HG03103 (cell line): ENCODE measurements at regions not wholly inside any gene's neighbourhood (a gene's known extent, or its start where the extent isn't known, plus 50 kb on each side); places are given as distances from the start of the nearest gene placed in this dataset.

ENCODE experiments used
- ATAC-seq: cut with Tn5 transposase; IDR thresholded peaks from one replicate; pipeline ENCODE4 v1.9.1; 2021; ENCODE audit warnings: low read depth; ENCODE audit not compliant: unreplicated experiment

DNA sequence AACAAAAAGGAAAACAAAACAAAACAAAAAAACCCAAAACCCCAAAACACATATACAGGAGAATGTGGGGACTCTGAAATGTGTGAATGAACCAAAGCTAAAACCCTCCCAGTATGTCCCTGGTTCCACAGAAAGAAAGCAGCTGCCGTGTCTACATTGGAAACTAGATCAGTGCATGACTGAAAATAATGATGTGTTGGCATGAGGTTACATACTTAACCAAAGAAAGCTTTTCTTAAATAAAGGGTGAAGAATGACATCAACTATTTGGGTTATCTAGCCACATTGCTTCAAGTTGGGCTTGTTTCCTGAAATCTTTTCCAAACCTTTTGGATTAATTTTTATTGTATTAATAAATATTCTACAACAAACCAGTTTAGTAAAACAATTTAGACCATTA lies 91.9 kb upstream of the FN1 start:
- no peak for ATAC-seq

DNA sequence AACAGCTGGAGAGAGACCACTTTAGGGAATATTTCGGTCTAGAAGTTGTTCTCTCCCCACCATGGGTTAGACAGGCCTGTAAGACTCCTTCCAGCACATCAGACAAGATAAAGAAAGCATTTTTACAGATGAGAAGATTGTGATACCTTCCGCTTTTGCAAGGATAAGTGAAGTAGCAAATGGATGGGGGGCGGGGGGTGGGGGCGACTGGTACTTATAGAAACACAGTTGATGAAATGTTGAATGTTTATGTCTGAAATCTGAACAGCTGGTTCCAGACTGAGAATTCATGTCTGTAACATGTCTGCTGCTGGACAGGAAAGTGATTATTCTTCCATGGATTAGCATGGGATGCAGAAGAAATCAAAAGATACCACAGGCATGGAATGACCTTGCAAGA lies 90.5 kb upstream of the FN1 start:
- ATAC-seq = no peak

DNA sequence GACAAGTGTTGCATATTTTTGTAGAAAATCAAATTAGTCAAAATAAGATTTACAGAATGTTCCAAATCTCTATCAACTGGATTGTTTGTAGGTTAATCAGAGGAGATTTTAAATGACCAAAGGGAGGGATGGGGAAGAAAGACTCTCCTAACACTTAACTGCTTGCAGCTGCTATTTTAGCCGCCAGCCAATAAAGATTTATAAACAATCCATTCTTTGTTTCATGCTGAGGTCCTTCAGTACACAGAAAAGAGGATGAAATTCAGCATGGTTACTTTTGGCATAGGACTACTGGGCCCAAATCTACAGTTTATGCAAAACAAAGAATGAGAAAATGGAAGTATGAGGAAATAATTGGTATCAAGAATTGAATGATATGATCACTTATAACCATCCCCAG lies 86.4 kb upstream of the FN1 start:
- no peak for ATAC-seq

DNA sequence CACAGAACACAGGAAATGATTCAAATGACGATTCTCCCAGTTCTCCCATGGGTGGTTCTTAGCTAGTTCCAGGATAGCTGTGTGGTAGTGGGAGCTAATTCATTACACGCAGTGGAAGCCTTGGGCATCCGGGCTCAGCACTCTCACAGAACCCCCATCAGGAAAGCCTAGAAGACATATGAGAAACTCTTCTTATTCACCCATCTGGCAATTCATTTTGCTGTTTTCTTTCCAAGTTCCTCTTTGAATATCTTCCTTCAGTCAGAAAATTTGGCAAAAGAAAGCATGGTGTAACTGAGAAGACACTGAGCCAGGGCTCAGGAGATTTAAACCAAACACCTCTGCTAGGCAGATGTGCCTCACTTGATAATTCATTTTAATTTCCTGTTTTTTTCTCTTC lies 85.2 kb upstream of the FN1 start:
- no peak for ATAC-seq

DNA sequence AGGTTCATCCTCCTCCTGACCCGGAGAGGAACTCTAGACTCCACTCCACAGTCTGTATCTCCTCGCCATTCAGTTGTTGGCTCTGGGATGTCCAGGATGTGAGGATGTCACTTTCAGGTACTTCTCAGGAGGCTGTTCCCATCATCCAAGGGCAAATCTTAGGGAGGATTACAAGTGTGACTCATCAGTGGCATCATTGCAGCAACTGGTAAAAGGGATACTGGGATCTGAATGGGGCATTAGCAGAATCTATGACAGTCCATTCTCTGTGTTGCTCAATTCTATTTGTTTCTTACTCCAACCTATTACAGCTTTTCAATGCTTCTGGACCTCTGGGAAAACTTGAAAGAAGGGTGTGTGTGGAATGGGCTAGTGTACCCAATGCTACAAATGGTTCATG lies 81.5 kb upstream of the FN1 start:
- no peak for ATAC-seq

DNA sequence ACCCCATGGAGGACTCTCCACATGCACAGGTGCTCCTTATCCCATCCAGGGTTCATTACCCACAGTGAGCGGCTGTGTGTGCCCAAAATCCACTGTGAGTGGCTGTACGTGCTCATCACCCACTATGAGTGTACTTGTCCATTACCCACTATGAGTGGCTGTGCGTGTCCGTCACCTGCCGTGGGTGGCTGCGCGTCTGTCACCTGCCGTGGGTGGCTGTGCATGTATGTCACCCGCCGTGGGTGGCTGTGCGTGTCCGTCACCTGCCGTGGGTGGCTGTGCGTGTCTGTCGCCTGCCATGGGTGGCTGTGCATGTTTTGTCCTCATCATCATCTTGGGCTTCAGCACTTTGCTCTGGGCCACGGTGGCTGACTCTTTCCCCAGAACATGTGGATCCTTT lies 78.6 kb upstream of the FN1 start:
- no peak for ATAC-seq

DNA sequence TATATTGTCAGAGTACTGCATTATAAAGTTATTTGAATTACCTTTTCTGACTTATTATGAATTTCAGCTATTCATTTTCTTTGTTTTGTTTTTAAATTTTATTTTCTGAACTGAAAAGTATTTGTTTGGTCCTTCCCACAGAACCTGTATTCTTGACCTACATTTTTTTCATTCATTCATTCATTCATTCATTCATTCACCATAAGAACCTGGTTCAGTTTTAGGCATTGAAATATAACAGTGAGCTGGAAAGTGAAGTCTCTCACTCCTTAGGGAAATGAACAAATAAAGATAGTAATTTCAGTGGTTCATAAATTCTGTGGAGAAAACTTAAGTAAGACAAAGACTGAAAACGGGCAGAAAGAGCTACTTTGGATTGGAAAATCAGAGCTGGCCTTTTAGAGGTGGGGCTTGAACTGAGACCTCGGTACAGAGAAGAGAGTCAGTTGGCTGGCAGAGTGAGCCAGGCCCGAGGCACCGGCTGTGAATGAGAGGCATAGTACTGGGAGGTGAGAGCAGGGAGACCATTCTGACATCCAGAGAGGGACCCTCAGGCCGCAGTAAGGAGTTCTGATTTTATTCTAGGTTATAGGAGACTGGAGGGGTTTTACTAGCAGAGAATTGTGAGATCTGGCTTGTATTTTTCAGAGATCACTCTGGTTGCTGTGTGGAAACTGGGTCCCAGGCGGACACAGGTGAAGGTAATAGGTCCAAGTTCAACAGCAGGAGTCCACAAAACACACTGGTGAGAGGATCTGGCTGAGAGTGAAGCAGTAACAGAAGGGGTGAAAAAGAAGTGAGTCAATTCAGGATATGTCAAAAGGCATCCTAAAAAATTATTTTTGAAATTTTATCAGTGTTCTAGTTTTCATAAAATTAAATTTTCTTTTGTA lies 75.8 kb upstream of the FN1 start:
- ATAC-seq = no peak

DNA sequence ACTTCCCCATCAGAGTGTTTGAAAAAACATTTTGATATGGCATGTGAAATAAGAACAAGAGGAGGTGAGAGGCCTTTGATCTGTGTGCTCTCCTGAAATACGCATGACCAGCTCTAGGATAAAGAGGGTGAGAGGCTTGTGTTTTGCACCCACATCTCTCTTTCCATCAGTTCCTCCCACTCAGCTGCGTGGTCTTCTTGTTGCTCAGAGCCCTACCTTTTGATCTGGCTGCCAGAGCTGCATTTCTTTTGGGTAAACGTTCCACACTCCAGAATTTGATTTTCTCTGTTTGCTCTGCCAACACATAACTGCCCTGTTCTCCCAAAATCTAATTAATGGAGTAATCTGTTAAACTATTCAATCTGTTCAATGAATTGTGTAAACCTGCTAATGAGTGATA lies 72.0 kb upstream of the FN1 start:
- no peak for ATAC-seq

DNA sequence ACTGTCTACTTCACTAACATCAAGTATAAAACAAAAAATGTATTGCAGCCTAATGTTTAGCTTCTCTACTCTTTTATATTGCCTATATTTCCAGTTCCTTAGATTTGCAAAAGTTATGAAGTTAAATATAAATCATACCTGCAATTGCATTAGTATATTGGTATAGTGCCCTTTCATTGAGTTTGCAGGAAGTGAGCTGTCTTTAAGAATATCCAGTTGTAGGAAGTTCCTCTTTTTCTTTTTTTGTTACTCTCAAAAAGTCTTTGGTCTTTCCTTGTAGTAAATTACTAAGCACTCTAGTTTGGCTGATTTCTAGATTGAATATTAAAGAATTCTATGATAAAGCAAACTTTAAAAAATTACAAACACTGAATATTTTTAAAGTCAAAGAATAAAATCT lies 71.3 kb upstream of the FN1 start:
- ATAC-seq = no peak

DNA sequence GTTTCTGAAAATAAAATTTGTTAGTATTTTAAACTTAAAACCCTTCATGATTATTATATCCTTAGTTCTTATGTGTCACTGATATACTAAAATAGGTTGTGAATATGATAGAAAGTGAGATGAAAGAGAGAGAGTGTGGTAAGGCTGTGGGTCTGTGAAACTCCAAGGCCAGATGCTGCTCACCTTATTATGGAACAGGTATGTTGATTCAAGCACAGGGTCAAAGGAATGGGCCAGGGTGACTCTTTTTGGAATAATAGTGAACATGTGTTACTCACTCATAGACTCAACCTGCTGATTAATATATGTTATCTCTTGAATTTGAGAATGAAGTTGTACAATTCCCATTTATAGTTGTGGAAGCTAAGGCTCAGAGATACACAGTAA lies 70.7 kb upstream of the FN1 start:
- ATAC-seq = no peak

DNA sequence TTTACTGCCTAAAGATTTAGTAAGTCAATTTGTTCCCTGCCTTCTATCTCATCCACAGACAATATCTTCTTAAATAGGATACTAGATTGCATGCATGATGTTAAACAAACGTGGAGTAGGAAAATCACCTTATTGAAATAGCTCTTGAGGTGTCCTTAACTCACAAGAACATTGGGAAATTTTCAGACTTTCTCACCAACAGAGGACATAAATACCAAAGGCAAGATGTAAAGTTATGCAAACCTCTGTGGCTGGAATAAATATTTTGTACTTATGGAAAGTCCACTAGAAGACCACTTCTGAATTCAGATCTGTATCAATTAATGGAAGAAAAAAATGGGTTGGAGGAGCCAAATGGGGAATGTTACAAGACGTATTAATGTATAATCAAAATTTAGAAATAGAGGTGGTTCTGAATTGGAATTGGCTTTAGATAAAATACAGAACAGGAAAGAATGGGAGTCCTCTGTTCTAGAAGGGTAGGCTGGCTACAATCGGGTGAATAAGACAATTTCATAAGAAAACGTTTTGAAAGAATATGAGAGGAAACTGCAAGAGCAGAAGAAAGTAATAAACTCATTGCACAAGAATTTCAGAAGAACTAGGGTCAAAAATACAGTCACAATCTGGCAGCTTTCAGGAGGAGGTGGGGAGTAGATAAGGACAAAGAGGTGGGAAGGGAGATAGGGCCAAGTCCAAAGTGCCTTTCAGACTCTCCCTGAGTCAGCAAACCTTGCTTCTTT lies 69.3 kb upstream of the FN1 start:
- ATAC-seq = no peak

DNA sequence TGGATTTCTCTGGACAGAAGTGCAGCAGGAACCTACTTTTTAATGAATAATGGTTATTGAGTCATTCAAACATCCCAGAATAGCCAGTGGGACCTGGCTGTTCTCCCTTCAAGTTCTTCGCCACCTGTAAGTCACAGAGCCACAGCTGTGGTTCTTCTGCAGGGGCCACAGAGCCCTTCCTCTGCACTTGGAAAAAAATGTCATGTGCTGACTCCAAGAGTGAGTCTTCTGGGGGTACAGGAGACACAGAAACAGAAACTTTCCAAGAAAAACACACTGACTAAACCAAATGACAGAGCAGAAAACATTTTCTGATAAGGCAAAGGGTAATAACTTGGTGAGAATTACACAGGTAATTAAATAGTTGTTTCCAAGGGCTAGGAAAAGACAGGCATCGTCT lies 68.7 kb upstream of the FN1 start:
- no peak for ATAC-seq

DNA sequence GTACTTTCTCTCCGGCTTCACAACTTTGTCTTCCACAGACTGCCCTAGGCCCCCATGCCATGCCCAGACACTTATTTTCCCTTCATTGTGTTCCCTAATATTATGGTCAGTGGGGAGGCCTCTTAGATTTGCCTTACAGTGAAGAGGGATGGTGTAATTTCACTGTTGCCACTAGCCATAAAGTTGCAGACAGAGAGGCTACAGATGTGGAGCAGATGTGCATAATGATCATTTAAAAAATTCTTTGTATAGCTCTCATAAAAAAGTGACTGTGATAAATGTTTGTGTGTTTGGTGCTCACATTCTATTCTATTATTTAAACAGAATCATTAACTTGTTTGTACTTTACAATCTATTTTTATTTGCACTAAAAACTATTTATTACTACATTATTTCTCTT lies 67.5 kb upstream of the FN1 start:
- no peak for ATAC-seq

DNA sequence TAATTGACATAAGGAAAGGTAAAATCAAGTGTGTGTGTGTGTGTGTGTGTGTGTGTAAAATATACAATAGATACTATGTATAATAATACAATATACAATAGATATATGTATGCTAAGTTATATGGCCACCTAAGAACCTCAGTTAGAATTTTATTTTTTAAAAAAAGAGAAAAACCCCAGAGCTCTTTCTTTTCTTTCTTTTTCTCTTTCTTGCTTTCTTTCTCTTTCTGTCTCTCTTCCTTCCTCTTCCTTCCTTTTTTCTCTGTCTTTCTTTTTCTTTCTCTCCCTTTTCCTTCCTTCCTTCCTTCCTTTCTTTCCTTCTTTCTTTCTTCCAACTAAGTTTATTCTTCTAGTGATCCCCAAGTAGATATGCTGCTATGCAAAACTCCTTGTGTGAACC lies 64.6 kb upstream of the FN1 start:
- no peak for ATAC-seq

DNA sequence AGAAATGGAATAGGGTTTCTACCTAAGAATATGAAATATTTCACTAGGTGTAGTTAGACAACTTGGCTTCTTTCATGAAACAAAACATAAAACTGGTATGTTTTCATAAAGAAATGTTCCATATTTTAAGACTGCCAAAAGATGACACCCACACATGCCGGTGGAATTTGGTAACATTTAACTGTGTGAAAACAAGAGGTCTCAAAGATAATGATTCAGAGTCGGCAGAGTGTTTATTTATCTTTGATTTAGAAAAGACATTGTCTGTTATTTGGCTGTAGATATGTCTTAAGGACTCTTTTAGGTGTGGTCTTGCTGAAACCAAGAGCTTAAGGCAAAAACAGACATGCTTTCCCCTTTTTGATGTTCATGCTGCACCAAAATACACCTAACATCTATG lies 63.5 kb upstream of the FN1 start:
- ATAC-seq = no peak

DNA sequence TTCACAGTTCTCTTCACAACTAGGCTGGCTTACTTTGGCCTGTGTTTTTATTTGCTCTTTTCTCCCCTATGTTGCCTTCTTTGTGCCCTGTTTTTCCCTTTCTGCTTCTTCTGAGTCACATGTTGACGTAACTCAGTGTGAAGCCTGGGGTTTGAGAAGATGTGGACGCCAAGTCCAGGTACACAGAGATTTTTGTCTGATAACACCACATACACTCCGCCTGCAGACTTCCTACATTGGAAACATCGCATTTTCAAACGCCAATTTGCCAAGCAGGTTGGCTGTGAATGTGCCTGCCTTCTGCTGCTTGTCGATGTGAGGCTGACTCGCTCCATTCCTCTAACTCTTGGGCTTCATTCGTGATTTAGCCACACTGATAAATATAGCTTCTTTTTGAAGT lies 62.6 kb upstream of the FN1 start:
- ATAC-seq = no peak

DNA sequence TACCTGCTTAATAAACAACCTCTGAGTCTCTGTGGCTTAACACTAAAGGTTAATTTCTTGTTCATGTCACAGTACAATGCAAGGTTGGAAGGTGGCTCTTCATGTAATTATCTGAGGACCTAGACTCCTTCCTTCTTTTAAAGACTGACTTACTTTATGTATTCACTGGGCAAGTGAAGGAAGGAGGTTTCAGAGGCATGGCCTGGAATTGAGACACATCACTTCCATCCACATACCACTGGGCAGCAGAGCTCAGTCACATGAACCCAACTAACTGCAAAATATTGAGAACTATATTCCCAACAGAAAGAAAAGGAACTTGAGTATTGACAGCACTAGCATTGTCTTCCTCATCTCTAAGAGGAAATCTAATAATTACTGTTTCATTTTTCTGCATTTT lies 57.5 kb upstream of the FN1 start:
- ATAC-seq = no peak

DNA sequence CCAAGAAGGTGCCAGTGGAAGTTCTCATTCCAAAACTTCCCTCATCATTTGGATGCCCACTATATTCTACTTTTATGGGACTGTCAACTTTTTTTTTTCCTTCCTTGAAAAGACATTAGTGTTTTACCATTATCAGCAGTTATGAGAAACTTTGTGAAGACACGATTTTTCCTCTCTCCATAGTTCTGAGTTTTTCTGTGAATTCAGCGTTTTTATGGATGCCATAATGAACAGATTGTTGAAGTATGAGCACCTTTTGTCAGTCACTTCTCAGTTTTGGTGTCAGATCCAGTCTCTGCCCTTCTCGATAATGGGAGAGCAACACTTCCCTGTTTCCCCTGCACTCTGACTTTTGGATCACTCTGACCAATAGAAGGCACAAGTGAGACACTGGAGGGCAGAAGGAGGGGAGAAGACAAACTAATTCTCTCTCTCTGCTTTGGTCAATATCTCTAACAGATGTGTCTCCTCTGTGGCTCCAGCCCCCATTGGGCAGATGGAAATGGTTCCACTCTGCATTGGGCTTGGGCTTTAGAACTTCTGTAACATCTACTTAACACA lies 53.5 kb upstream of the FN1 start:
- no peak for ATAC-seq

DNA sequence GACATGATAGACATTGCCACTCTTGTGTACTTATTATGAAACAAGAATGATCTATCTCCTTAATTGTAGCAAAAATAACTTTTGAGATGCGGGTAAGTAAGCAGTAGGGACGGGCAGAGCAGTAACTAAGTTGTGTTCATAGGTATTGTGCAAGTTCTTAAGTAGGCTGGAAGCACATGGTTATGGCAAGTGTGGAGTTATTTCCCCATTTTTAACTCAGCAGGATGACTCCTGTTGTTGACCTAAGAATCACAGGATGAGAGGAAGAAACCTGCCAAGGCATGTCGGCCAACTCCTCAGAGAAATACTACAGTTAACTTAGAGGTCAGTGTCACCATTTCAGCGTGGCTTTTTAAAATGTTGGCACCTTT lies 51.1 kb upstream of the FN1 start:
- no peak for ATAC-seq

DNA sequence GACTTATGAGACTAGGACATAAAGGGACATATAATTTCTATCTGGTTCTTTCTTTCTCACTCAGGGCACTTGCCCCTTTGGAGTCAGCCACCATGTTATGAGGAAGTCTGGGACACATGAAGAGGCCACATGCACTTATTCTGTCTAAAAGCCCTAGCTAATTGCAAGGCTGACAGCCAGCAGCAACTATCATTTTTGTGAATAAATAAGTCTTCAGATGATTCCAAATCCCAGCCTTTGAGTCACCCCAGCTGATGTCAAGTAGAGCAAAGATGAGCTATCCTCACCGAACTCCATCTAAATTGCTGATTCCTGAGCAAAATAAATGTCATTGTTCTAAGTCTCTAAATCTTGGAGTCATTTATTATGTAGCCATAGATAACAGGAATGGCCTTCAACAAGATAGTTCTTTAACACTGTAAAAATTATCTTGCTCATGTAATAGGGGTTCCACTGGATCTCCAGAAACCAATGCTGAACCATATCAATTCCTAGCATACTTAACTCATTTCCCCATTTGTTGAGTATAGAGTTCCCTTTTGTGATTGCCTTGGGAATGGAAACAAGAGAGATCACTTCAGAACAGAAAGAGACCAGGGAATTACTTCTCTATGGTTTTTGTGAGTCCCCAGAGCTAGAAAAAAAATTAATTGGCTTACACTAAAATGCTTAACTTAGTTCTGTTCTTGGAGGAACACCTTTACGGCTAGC lies 50.6 kb upstream of the FN1 start:
- no peak for ATAC-seq
